GM20000 (cell line): ENCODE measurements at regions not wholly inside any gene's neighbourhood (a gene's known extent, or its start where the extent isn't known, plus 50 kb on each side); places are given as distances from the start of the nearest gene placed in this dataset.

Experiments
- DNase-seq: peaks from one replicate; pipeline ENCODE4 v3.0.0; 2012; ENCODE audit warnings: low spot score
- TF ChIP-seq, protein P1 (sequence below): IDR thresholded peaks from 2 replicates; pipeline ENCODE4 v1.5.1; 2012; ENCODE audit warnings: mild to moderate bottlenecking, control low read depth; ENCODE audit errors: extremely low read depth, missing control alignments

GRCh38 chr3:63151897-63152296 lies 126.2 kb upstream of the SYNPR start:
- TF ChIP-seq, protein P1, sequence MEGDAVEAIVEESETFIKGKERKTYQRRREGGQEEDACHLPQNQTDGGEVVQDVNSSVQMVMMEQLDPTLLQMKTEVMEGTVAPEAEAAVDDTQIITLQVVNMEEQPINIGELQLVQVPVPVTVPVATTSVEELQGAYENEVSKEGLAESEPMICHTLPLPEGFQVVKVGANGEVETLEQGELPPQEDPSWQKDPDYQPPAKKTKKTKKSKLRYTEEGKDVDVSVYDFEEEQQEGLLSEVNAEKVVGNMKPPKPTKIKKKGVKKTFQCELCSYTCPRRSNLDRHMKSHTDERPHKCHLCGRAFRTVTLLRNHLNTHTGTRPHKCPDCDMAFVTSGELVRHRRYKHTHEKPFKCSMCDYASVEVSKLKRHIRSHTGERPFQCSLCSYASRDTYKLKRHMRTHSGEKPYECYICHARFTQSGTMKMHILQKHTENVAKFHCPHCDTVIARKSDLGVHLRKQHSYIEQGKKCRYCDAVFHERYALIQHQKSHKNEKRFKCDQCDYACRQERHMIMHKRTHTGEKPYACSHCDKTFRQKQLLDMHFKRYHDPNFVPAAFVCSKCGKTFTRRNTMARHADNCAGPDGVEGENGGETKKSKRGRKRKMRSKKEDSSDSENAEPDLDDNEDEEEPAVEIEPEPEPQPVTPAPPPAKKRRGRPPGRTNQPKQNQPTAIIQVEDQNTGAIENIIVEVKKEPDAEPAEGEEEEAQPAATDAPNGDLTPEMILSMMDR, result no peak
- no peak for DNase-seq

DNA sequence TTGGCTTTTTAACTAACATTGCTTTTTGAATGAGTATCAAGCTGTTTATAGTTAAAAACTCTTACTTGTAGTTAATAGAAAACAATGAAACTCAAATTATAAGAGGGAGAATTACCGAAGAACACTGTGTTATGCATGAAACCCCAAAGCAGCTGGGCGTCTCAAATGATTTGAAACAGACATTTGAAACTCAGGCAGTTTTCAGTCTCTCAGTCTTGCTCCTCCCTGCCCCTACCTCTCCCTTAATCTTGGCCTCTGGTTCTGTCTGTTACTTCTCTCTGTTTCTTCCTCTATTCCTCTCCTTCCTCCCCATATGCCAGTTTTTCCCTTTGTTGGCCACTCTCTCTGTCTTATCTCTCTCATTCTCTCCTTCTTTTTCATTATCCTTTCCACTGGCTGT lies 118.3 kb upstream of the SYNPR start:
- TF ChIP-seq, protein P1, result no peak
- DNase-seq, result no peak

DNA sequence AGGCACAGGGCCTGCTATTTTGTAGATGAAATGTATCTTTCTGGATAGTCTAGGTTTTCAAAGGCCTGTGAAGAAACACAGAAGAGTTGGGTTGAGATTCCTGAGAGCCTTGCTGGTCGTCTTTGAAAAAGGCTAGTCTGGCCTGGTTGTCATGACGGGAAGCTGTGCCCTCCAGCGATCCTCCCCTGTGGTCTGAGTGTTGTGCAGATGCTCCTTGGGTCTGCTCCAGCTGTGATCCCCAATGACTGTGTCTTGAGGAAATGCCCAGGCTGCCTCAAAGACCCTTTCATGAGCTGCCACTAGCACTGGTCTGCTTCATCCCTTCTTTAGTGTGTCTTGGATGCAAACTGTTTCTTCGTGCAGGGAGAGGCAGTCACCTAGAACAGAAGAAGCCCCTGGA lies 111.0 kb upstream of the SYNPR start:
- no peak for DNase-seq
- TF ChIP-seq, protein P1, result no peak

GRCh38 chr3:63168179-63168578 lies 109.9 kb upstream of the SYNPR start:
- TF ChIP-seq, protein P1, result no peak
- DNase-seq, result no peak

GRCh38 chr3:63179862-63180522 lies 98.1 kb upstream of the SYNPR start:
- no peak for DNase-seq
- TF ChIP-seq, protein P1, result no peak

GRCh38 chr3:63192248-63192647 lies 85.9 kb upstream of the SYNPR start:
- TF ChIP-seq, protein P1, result no peak
- no peak for DNase-seq

DNA sequence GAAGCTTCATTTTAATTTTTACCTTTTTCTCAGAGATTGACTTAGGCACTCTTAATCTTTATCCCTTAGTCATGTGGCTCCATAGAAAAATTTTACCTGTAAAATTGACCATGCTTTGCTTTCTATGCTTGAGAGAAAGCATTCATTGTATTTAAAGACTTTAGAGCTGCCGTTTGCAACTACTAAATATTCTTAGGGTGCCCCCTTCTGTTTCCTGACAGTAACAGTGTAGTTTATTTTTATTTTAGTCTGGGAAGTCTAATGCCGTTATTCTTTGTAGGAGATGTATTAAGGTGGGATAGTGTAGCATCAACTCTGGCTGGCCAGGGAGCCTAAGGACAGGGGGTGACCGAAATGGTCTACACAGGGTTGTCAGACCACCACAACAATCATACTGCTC lies 84.5 kb upstream of the SYNPR start:
- DNase-seq, result no peak
- TF ChIP-seq, protein P1, result no peak
